ENCODE measurements at regions not wholly inside any gene's neighbourhood (a gene's known extent, or its start where the extent isn't known, plus 50 kb on each side); places are given as distances from the start of the nearest gene placed in this dataset.

GRCh38 chr7:67550801-67551436 is 554.3 kb downstream of the TYW1 start:
- no peak for TF ChIP-seq CTCF (IDR thresholded peaks at IDR 0.05; ENCODE audit: low read depth, low read length)

GRCh38 chr7:67552738-67553137 is 556.1 kb downstream of the TYW1 start:
- TF ChIP-seq CTCF (IDR thresholded peaks at IDR 0.05; ENCODE audit: low read depth, low read length) = no peak

More at GRCh38 chr7:67550801-67551436, 554.3 kb downstream of the TYW1 start:
- H3K4me3 ChIP-seq (ENCODE audit: low read depth, low read length) = no peak overlapping the region

GRCh38 chr7:67553378-67553777 is 556.7 kb downstream of the TYW1 start:
- H3K4me3 ChIP-seq (ENCODE audit: low read depth, low read length) = no peak overlapping the region
- TF ChIP-seq CTCF (IDR thresholded peaks at IDR 0.05; ENCODE audit: low read depth, low read length) = no peak

More at GRCh38 chr7:67552738-67553137, 556.1 kb downstream of the TYW1 start:
- H3K4me3 ChIP-seq (ENCODE audit: low read depth, low read length) = no peak overlapping the region

- TF ChIP-seq CTCF (IDR thresholded peaks at IDR 0.05; ENCODE audit: low read depth, low read length) = no peak
- H3K4me3 ChIP-seq (ENCODE audit: low read depth, low read length) = no peak overlapping the region
Measured at GRCh38 chr7:67554986-67555385, 558.4 kb downstream of the TYW1 start.

GRCh38 chr7:67564959-67565358 is 568.3 kb downstream of the TYW1 start:
- TF ChIP-seq CTCF (IDR thresholded peaks at IDR 0.05; ENCODE audit: low read depth, low read length) = no peak
- no peak overlapping the region for H3K4me3 ChIP-seq (ENCODE audit: low read depth, low read length)

- no peak for TF ChIP-seq CTCF (IDR thresholded peaks at IDR 0.05; ENCODE audit: low read depth, low read length)
- H3K4me3 ChIP-seq (ENCODE audit: low read depth, low read length) = no peak overlapping the region
Measured at GRCh38 chr7:67566101-67566500, 569.5 kb downstream of the TYW1 start.

GRCh38 chr7:67571026-67571545 is 574.5 kb downstream of the TYW1 start:
- TF ChIP-seq CTCF (IDR thresholded peaks at IDR 0.05; ENCODE audit: low read depth, low read length) = no peak
- H3K4me3 ChIP-seq (ENCODE audit: low read depth, low read length) = no peak overlapping the region
